ENCODE measurements at regions not wholly inside any gene's neighbourhood (a gene's known extent, or its start where the extent isn't known, plus 50 kb on each side); places are given as distances from the start of the nearest gene placed in this dataset.
"Not testable (repeated sequence)": the region's sequence is repeated elsewhere in the genome, so short reads cannot be mapped to it uniquely, and the experiment has no call there.

DNA sequence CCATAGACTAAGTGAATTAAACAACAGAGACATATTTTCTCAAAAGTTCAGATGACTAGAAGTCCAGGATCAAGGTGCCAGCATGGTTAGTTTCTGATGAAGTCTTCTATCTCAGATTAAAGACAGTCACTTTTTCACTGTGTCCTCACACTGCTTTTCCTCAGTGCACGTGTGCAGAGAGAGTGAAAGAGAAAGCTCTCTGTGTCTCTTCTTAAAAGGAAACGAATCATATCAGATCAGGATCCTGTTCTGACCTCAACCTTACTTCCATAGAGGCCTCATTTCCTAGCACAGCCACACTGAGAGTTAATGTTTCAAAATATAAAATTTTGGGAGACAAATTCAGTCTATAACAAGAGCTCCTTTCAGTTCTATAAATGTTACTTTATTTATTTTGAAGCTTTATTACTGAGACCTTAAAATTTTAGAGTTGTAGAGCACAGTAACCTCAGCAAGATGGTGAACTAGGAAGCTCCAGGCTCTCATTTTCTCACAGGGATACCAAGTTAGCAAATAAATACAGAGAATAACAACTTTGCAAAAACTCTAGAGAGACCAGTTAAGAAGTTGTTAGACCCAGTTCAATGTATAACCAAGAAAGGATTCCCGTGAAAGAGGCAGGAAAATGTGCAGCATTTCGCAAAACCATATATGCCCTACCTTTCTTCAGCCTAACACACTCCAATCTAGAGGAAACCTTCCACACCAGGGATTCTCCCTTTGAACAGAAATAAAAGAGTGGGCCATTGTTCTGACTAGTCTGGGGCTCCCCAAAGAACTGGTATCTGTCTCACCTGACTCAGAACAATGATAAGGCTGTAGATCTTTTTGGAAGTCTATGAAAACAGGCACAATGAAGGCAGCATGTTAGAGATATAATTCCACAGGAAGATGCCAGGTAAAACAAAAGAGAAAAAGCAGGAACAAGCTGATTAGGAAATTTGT is 372.2 kb downstream of the MRPL39 start:
- DNase-seq (ENCODE audit: low spot score), result no peak

DNA sequence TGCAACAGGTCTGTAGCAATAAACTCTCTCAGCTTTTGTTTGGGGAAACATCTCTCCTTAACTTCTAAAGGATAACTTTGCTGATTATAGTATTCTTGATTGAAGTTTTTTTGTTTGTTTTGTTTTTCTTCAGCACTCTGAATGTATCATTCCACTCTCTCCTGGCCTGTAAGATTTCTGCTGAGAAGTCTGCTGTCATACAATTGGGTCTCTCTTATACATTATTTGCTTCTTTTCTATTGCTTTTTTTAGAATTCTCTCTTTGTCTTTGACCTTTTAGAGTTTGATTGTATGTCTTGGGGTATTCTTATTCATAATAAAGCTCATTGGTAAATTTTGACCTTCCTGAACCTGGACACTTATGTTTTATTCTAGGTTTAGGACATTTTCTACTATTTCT is 386.3 kb downstream of the MRPL39 start:
- no peak for DNase-seq (ENCODE audit: low spot score)

DNA sequence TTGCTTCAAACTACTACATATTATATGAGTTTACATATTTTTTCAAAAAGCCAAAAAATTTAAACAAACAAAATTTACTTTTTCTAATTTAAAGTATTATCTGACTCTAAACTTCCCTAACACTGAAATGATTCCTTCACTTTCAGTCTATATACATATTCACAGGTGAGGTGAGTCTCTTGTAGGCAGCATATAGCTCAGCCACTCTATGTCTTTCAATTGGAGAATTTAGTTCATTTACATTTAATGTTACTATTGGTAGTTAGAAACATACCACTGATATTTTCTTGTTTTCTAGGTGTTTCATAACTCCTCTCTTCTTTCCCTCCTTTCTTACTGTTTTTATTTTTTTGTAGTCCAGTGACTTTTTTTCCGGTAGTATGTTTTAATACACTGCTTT is 387.1 kb downstream of the MRPL39 start:
- no peak for DNase-seq (ENCODE audit: low spot score)

DNA sequence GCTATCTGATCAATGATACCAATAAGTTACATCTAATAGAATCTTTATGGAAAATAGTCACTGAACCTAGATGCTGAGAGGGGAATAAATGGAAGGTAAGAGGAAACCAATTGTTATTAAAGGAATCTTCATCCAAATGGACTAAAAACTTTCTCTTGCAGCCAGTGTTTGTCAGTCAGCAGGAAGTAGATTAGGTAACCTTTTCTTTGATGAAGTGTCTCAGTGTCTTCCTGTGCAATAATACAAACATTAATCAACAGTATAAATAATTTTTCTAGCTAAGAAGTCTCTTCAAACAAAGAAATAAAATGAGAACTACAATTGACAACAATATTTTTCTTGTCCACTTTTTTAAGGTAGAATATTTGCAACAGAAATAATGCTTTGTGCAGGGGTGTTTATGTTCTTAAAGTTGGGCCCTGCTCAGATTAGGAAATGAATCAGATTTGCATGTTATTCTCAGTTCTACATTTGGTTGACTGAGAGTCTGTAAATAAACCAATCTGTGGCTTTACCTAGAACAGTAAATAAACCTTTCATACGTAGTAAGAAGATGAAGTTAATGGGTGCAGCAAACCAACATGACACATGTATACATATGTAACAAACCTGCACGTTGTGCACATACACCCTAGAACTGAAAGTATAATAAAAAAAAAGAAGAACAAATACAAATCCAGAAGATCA is 391.4 kb downstream of the MRPL39 start:
- no peak for DNase-seq (ENCODE audit: low spot score)

DNA sequence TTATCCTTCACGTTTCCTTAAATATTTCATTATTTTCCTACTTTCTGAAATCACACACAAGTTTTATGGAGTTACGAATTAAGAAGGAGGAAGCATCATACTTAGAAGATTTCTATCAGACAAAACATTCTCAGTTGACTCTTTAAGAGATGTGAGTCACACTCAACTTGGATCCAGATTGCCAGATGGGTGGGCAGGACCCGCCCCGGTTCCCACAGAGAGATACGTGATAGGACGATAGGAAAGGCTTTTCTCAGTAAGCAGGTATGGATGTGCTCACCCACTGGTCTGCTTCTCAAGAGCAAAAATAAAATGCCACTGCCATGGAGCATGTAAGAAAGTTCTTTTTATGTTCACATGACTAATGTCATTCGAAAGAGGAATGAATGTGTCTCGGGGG is 392.6 kb downstream of the MRPL39 start:
- DNase-seq (ENCODE audit: low spot score), result no peak

DNA sequence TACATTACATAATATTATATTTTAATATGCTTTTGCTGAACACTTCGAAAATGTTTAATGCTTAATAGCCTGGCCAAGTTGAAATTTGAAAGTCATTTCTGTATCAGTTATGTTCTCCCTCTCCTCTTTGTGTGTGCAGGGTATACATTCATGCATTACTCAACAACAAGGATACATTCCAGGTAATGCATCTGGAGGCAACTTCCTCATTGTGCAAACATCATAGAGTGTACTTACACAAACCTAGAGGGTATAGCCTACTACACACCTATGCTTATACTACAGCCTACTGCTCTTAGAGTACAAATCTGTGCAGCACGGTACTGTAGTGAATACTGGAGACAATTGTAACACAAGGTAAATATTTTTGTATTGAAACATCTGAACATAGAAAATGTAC is 407.3 kb downstream of the MRPL39 start:
- DNase-seq (ENCODE audit: low spot score), result no peak

DNA sequence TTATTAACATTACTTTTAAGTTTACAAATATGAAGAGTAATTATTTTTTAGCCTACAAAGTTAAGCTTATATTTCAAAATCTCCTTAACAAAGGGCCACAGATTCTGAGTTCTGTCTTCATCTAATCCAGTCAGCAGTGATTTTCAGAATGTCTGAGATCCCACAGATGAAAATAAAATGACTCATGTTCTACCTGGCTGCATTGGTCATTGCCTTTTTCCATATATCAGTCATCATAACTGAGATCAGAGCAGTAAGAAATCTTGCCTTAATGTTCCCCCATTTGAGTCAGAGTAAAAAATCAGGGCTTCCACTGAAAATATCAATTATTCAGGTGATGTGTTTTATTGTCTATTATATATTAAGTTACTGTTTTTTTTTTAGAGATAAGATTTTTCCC is 416.1 kb downstream of the MRPL39 start:
- DNase-seq (ENCODE audit: low spot score), result no peak

DNA sequence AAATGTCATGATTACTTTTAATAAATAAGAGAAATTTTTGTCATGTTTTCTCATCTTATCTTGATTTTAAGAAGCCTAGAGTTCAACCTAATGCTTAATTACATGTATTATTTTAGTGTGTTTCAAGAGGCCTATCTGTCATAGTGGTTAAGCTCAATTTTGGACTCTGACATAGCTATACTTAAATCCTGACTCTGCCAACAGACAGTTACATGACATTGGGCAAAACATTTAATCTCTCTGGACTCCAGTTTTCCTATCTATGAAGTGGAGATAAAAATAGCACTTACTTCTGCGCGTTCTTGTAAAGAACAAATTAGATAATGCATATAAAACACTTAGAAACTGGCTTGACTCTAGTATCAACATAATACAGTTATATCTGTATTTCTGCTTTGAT is 417.8 kb downstream of the MRPL39 start:
- no peak for DNase-seq (ENCODE audit: low spot score)

DNA sequence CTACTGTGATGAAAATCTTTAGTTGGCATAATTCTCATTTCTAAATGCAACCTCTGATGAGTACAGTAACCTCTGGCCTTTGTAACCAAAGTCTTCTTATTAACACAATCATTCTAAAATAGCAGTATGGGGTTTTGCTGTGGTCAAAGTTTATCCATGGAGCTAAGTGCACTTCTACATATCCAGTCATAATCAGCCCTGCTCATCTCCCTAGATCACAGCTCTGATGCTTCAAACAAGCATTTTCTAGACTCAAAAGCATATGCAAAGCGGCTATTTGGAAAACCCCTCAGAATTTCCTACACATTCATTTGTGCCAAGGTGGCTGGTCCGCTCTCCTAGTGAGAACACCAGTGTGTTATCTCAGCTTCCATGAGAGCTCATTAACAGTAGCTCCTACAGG is 418.6 kb downstream of the MRPL39 start:
- no peak for DNase-seq (ENCODE audit: low spot score)

DNA sequence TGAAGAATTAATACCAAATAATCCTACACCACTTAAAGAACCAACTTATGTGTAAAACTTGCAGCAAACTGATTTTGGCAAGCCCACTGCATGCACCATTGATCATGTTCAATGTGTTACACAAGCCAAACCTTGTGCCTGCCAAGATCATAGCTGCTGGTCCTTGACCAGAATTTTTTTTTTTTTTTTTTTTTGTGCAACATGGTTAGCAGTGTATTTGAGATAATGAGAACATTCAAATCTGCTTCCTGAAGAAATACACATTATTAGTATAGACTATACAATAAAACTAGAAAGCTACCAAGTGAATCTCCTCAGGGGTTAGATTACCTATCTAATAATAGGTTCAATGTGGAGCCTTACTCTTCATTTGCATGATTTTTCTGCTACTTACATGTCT is 421.0 kb downstream of the MRPL39 start:
- DNase-seq (ENCODE audit: low spot score), result no peak

DNA sequence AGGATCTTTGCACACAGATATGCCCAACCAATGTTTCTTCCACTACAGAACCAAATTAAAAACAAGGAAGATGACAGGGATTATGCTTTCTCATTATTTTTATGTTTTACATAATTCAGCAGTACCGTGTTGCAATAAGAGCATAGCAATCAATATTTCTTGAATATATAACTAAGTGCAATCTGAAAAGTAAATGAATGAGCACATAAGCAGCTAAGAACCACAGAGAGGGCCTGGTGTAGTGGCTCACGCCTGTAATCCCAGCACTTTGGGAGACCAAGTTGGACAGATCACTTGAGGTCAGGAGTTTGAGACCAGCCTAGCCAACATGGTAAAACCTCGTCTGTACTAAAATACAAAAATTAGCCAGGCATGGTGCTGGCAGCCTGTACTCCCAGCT is 423.7 kb downstream of the MRPL39 start:
- DNase-seq (ENCODE audit: low spot score), result no peak

DNA sequence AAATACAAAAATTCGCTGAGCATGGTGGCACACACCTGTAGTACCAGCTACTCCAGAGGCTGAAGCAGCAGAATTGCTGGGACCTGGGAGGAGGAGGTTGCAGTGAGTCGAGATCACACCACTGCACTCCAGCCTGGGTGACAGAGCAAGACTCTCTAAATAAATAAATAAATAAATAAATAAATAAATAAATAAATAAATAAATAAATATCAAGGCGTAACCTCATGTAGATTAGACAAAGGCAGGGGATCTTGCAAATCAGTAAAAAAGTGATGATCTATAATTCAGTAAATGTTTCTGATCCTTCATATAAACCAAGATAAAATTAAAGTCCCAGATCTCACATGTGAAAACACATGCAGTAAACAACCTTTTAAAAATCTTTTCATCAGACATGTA is 425.6 kb downstream of the MRPL39 start:
- DNase-seq (ENCODE audit: low spot score), result not testable (repeated sequence)

DNA sequence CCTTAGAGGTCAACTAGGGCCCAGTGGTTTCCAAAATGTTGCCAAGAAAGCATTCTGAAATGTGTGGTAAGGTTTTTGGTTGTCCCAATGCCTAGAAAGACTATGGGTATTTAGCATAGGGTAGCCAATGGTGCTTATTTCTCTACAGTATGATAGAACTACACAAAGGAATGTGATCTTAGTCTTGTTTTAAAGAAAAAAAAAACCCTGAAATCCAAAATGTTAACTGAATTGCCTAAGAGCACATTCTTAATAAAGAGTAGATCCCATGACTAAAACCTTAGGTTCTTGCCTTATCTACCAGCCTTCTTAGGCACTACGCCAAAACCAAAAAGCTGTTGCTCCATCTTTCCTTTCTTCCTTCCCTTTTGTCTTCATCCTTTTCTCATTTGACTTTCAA is 428.2 kb downstream of the MRPL39 start:
- DNase-seq (ENCODE audit: low spot score), result no peak

DNA sequence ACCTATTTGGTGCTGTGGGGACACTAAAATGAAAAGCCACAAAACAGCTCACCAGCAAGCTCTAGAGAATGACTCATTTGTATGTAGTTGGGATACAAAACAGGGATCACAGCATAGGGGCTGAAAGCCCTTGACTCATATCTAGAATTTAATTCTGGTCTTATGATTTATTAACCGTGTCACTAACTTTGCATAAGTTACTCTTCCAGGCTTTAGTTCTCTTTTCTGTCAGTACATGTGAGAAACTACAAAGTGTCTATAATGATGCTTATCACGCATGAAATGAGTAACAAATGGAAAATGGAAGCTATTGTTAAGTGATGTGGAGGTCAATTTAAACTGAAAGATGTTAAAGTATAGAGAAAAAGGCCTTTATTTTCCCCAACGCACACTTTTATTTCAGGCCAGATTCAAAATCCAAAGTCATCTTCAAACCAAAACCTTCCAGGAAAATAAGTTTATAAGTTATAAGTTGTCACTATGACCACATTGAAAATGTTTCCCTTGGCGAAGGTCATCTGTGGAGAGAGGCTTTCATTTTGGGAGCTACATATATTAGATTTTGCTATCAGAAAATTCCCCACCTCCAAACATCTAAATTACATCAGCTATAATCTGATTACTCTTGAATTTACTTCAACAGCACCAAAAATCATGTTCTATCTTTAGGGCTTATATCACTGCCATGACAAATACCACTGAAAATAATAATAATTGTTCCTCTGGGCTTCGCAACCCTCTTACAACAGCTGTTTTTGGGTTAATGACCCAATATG is 430.5 kb downstream of the MRPL39 start:
- no peak for DNase-seq (ENCODE audit: low spot score)

DNA sequence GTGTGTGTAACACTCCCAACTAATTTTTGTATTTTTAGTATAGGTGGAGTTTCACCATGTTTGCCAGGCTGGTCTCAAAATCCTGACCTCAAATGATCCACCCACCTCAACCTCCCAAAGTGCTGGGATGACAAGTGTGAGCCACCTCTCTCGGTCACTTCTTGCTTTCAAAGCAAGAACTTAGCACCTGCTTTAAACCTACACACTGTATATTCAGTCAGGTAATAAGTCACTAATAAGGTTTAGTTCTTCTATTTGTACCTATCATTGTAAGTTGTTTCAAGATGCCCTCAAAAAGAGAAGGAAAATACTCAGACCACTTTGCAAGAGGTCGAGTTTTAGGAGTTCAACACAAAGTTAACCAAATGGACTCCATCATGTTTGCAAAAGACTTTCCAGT is 431.3 kb downstream of the MRPL39 start:
- no peak for DNase-seq (ENCODE audit: low spot score)

DNA sequence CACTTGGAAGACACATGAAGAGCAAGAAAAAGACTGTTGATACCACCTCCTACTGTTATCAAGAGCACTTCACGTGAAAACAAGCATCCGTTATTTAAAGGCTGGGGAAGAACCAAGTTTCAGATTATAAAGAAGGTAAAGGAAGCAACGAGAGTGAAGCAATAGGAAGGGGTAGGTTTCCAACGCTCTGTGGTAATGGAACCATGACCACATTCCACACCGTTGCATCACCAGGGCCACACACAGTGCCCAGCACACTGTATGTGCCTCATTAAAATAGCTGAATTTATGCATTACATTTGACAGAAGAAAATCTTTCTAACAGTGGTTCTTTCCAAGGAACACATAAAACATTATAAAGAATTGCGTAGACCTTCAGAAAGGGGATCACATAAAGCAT is 435.8 kb downstream of the MRPL39 start:
- no peak for DNase-seq (ENCODE audit: low spot score)

DNA sequence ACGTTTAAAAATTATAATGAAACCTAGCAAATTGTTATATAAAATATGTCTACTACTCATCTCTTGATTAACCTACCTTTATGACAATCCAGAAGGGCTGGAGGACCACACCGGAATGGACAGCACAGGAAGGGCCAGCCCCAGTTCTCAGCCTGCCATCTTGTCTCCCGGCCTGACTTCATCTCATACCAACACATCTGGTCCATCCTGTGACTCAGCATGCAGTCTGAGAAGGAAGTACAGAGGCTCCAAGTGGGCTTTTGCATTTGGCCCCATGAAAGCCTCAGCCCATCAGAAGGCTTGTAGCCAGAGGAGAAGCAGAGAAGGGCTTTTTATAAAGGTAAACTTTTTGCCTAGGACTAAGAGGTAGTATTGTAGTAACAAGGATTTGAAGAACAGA is 436.6 kb downstream of the MRPL39 start:
- no peak for DNase-seq (ENCODE audit: low spot score)

DNA sequence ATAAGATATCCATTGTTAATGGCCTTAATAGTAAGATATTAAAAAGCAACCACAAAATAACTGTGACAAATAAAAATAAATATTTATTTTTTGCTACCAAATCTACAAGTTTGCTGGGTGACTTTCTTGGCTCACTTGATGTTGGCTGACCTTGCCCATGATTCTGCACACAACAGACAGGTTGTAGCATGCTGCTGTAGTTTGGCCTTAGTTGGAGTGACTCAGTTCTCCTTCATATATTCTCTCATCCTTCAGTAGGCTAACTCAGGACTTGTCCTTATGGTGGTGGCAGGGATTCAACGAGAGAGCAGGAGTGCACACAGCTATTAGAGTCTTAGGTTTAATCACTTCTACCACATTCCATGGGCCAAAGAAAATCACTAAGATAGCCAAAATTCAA is 437.9 kb downstream of the MRPL39 start:
- DNase-seq (ENCODE audit: low spot score), result no peak

DNA sequence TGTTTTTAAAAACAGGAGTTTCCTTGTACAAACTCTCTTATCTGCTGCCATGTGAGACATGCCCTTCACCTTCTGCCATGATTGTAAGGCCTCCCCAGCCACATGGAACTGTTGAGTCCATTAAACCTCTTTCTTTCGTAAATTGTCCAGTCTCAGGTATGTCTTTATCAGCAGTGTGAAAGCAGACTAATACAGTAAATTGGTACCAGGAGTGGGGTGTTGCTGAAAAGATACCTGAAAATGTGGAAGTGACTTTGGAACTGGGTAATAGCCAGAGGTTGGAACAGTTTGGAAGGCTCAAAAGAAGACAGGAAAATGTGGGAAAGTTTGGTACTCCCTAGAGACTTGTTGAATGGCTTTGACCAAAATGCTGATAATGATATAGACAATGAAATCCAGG is 440.4 kb downstream of the MRPL39 start:
- not testable (repeated sequence) for DNase-seq (ENCODE audit: low spot score)

DNA sequence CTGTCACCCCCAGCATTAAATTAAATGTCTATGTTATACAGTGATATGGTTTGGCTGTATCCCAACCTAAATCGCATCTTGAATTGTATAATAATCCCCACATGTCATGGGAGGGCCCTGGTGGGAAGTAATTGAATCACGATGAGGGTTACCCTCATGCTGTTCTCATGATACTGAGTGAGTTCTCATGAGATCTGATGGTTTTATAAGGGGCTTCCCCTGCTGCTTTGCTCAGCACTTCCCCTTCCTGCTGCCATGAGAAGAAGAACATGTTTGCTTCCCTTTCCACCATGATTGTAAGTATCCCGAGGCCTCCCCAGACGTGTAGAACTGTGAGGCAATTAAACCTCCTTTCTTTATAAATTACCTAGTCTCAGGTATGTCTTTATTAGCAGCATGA is 445.7 kb downstream of the MRPL39 start:
- DNase-seq (ENCODE audit: low spot score), result no peak

DNA sequence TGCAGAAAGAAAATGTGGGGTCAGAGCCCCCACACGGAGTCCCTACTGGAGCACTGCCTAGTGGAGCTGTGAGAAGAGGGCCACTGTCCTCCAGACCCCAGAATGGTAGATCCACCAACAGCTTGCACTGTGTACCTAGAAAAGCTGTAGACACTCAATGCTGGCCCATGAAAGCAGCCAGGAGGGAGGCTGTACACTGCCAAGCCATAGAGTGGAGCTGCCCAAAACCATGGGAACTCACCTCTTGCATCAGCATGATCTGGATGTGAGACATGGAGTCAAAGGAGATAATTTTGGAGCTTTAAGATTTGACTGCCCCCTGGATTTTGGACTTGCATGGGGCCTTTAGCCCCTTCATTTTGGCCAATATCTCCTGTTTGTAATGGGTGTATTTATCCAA is 452.3 kb downstream of the MRPL39 start:
- DNase-seq (ENCODE audit: low spot score), result not testable (repeated sequence)

DNA sequence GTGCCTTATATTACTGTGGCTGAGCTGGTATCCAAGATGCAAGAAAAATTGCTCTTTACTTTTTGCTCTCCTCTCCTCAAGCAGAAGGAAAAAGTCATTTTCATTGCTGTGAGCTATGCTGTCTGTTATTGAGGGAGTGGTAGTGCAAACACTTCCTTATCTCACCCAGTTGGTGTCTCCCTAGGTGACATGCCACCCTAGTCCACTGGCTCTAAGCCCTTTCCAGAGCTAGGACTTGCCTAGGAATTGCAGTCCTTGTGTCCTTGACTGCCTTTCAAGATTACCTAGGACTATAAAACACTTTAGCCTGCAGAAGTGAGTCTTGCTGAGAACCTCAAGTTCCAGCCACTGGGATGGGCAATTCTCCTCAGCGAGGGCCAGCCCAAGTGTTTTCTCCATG is 458.3 kb downstream of the MRPL39 start:
- no peak for DNase-seq (ENCODE audit: low spot score)

DNA sequence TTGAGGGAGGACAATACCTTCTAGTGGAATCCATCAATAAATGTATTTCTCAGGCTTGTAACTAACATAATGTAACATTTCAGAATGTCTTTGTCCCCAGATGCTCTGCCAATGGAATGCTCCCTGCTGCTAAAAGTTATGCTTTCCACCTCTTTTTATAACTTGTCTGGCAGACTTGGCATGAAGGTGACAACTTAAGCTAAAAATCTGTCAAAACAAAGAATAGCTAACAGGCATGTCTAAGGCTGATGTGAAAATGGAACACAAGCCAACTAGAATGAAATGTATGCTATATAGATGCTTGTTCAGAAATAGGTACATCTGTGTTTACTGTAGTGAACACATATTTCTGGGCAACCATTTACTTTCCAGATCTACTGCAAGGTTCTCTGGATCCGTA is 467.9 kb downstream of the MRPL39 start:
- no peak for DNase-seq (ENCODE audit: low spot score)

Data from CD4-positive, alpha-beta T cell treated with Interleukin-2 at 100 ng/mL for 4 hours (primary cell).